ENCODE measurements at regions not wholly inside any gene's neighbourhood (a gene's known extent, or its start where the extent isn't known, plus 50 kb on each side); places are given as distances from the start of the nearest gene placed in this dataset.

DNA sequence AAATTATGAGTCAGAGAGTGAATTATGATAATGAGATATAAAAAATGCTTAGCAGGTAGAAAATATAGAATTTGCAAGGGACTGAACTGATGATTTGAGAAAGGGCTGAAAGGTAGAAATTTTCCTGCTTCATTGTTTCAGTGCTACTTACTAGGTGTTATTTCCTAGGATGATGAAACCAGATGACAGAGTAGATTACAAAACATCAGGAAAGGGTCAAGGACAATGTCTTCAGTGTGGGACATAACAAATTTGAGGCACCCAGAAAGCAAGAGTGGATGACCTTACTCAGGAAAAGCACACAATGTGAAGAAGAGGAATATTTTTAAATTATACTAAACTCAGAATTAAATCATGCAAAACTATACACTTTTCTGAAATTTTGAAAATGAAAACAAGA, 102.1 kb downstream of the SHCBP1 start:
- TF ChIP-seq, protein P1, sequence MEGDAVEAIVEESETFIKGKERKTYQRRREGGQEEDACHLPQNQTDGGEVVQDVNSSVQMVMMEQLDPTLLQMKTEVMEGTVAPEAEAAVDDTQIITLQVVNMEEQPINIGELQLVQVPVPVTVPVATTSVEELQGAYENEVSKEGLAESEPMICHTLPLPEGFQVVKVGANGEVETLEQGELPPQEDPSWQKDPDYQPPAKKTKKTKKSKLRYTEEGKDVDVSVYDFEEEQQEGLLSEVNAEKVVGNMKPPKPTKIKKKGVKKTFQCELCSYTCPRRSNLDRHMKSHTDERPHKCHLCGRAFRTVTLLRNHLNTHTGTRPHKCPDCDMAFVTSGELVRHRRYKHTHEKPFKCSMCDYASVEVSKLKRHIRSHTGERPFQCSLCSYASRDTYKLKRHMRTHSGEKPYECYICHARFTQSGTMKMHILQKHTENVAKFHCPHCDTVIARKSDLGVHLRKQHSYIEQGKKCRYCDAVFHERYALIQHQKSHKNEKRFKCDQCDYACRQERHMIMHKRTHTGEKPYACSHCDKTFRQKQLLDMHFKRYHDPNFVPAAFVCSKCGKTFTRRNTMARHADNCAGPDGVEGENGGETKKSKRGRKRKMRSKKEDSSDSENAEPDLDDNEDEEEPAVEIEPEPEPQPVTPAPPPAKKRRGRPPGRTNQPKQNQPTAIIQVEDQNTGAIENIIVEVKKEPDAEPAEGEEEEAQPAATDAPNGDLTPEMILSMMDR (IDR thresholded peaks at IDR 0.05; ENCODE audit: low read length), result no peak
- TF ChIP-seq EZH2 (IDR thresholded peaks at IDR 0.05; ENCODE audit: borderline replicate concordance, low read length), result no peak
